Lower lobe of right lung (tissue), 2 donors: ENCODE measurements at regions not wholly inside any gene's neighbourhood (a gene's known extent, or its start where the extent isn't known, plus 50 kb on each side); places are given as distances from the start of the nearest gene placed in this dataset.

Experiments used
- ATAC-seq, 2 donors: fragments of 200-7000 bp; cut with Tn5 transposase; one replicate each; pipeline ENCODE4 v1.9.1; 2020 to 2022; ENCODE audit warnings: mild to moderate bottlenecking in 2 of 2, moderate library complexity in 2 of 2
- DNase-seq: peaks from one replicate; pipeline ENCODE4 v3.0.0-alpha.2; 2020
- H3K27ac ChIP-seq: fragments of 200-600 bp; one replicate; pipeline ENCODE4 v1.8.0; 2022
- H3K27me3 ChIP-seq: fragments of 200-600 bp; one replicate; pipeline ENCODE4 v1.8.0; 2022; ENCODE audit warnings: low read depth
- H3K36me3 ChIP-seq: fragments of 200-600 bp; one replicate; pipeline ENCODE4 v1.8.0; 2022; ENCODE audit warnings: mild to moderate bottlenecking
- H3K4me1 ChIP-seq: fragments of 200-600 bp; one replicate; pipeline ENCODE4 v1.8.0; 2022
- H3K4me3 ChIP-seq: fragments of 200-600 bp; one replicate; pipeline ENCODE4 v1.8.0; 2022; ENCODE audit warnings: mild to moderate bottlenecking
- H3K9me3 ChIP-seq: fragments of 200-600 bp; one replicate; pipeline ENCODE4 v1.8.0; 2022
- CTCF ChIP-seq: fragments of 200-600 bp; IDR thresholded peaks from one replicate; pipeline ENCODE4 v1.8.0; 2022; ENCODE audit warnings: antibody characterized with exemption, mild to moderate bottlenecking
- intact Hi-C: fragments of 100-400 bp; cut with DNase I; formaldehyde crosslinking; loops from one replicate; pipeline ENCODE4 v1.11.0; 2022
- donor health status: DM: no; HTN: yes; CAD: no; lungs with severe emphysema.

- Histone ChIP-seq H3K27ac (no peak overlapping the region), H3K9me3 (no peaks in the 10 kb centered on the region), H3K4me3 (no peak overlapping the region), H3K36me3 (no peaks in the 10 kb centered on the region), H3K27me3 (no peaks in the 10 kb centered on the region), H3K4me1 (peaks cover 24% of the 10 kb centered on the region)
- TF ChIP-seq CTCF = no peak
- no peak for DNase-seq
- intact Hi-C loops = no loop called here
- ATAC-seq = no peak
These were observed 73.6 kb upstream of the TP53I11 start for GRCh38 chr11:45024316-45024715.

- TF ChIP-seq CTCF = no peak
- intact Hi-C loops = no loop called here
- H3K27ac ChIP-seq = no peak overlapping the region
- H3K36me3 ChIP-seq = no peaks in the 10 kb centered on the region
- ATAC-seq (no peak), DNase-seq (no peak)
- H3K4me1 ChIP-seq = peaks cover 24% of the 10 kb centered on the region
- H3K9me3 ChIP-seq = no peaks in the 10 kb centered on the region
- H3K4me3 ChIP-seq = no peak overlapping the region
- no peaks in the 10 kb centered on the region for H3K27me3 ChIP-seq
These were observed 74.3 kb upstream of the TP53I11 start for GRCh38 chr11:45024846-45025588.

GRCh38 chr11:45025716-45026492 lies 75.2 kb upstream of the TP53I11 start:
- no peak for DNase-seq
- Histone ChIP-seq H3K4me3 (no peak overlapping the region), H3K9me3 (no peaks in the 10 kb centered on the region), H3K27ac (peak overlapping the region; percentile 26), H3K4me1 (peaks cover 20% of the 10 kb centered on the region), H3K27me3 (no peaks in the 10 kb centered on the region), H3K36me3 (no peaks in the 10 kb centered on the region)
- no peak for TF ChIP-seq CTCF
- intact Hi-C loops = no loop called here
- ATAC-seq = peak; percentile 50 to 58

GRCh38 chr11:45026835-45027234 lies 76.2 kb upstream of the TP53I11 start:
- Histone ChIP-seq H3K27me3 (no peaks in the 10 kb centered on the region), H3K36me3 (no peaks in the 10 kb centered on the region), H3K4me3 (no peak overlapping the region), H3K4me1 (peaks cover 10% of the 10 kb centered on the region), H3K9me3 (no peaks in the 10 kb centered on the region), H3K27ac (peak overlapping the region; percentile 26)
- no peak for TF ChIP-seq CTCF
- intact Hi-C loops = no loop called here
- no peak for DNase-seq
- no peak for ATAC-seq

GRCh38 chr11:45027312-45027711 lies 76.6 kb upstream of the TP53I11 start:
- ATAC-seq (no peak), DNase-seq (no peak)
- no peaks in the 10 kb centered on the region for H3K9me3 ChIP-seq
- TF ChIP-seq CTCF = no peak
- H3K27me3 ChIP-seq = no peaks in the 10 kb centered on the region
- H3K27ac ChIP-seq = no peak overlapping the region
- peaks cover 5% of the 10 kb centered on the region for H3K4me1 ChIP-seq
- intact Hi-C loops = no loop called here
- H3K4me3 ChIP-seq = no peak overlapping the region
- H3K36me3 ChIP-seq = no peaks in the 10 kb centered on the region
